HG02981 (cell line): ENCODE measurements at regions not wholly inside any gene's neighbourhood (a gene's known extent, or its start where the extent isn't known, plus 50 kb on each side); places are given as distances from the start of the nearest gene placed in this dataset.
A peak's percentile ranks its signal among the peaks of the same experiment; 100 is the strongest.
"Not testable (repeated sequence)": the region's sequence is repeated elsewhere in the genome, so short reads cannot be mapped to it uniquely, and the experiment has no call there.

Source experiments
- ATAC-seq: cut with Tn5 transposase; IDR thresholded peaks from one replicate; pipeline ENCODE4 v1.9.1; 2021; ENCODE audit warnings: mild to moderate bottlenecking, moderate library complexity; ENCODE audit not compliant: unreplicated experiment

GRCh38 chr15:88994286-88994685 is 81.1 kb upstream of the MFGE8 start:
- ATAC-seq: no peak

- ATAC-seq: no peak
These were observed 82.3 kb upstream of the MFGE8 start for GRCh38 chr15:88995449-88995848.

- ATAC-seq: no peak
These were observed 84.4 kb upstream of the MFGE8 start for GRCh38 chr15:88997531-88997930.

- no peak for ATAC-seq
These were observed 86.0 kb upstream of the MFGE8 start for GRCh38 chr15:88998980-88999713.

- ATAC-seq: not testable (repeated sequence)
These were observed 86.5 kb upstream of the ABHD2 start for GRCh38 chr15:89001708-89002275.

GRCh38 chr15:89002281-89002761 is 85.9 kb upstream of the ABHD2 start:
- ATAC-seq: peak; percentile 83

GRCh38 chr15:89002830-89003229 is 85.4 kb upstream of the ABHD2 start:
- ATAC-seq: no peak

GRCh38 chr15:89003865-89004725 is 84.2 kb upstream of the ABHD2 start:
- no peak for ATAC-seq

GRCh38 chr15:89004726-89005030 is 83.6 kb upstream of the ABHD2 start:
- no peak for ATAC-seq

GRCh38 chr15:89007527-89007926 is 80.7 kb upstream of the ABHD2 start:
- not testable (repeated sequence) for ATAC-seq

- no peak for ATAC-seq
These were observed 80.3 kb upstream of the ABHD2 start for GRCh38 chr15:89007989-89008388.

- ATAC-seq: no peak
These were observed 79.2 kb upstream of the ABHD2 start for GRCh38 chr15:89009080-89009479.

GRCh38 chr15:89015412-89016097 is 72.7 kb upstream of the ABHD2 start:
- no peak for ATAC-seq

- ATAC-seq: no peak
These were observed 71.7 kb upstream of the ABHD2 start for GRCh38 chr15:89016549-89017041.

- peak; percentile 72 for ATAC-seq
These were observed 70.7 kb upstream of the ABHD2 start for GRCh38 chr15:89017370-89018066.

- no peak for ATAC-seq
These were observed 70.0 kb upstream of the ABHD2 start for GRCh38 chr15:89018207-89018606.

GRCh38 chr15:89019436-89019835 is 68.8 kb upstream of the ABHD2 start:
- no peak for ATAC-seq

- ATAC-seq: no peak
These were observed 67.0 kb upstream of the ABHD2 start for GRCh38 chr15:89021224-89021623.

- ATAC-seq: not testable (repeated sequence)
These were observed 66.4 kb upstream of the ABHD2 start for GRCh38 chr15:89021886-89022285.

GRCh38 chr15:89023311-89023961 is 64.8 kb upstream of the ABHD2 start:
- no peak for ATAC-seq
